Stimulated activated CD4-positive, alpha-beta T cell treated with anti-CD3 and anti-CD28 coated beads, Interleukin-12 subunit alpha, Interleukin-12 subunit beta, amount 100 ng/mL, for 24 hours (primary cell): ENCODE measurements at regions not wholly inside any gene's neighbourhood (a gene's known extent, or its start where the extent isn't known, plus 50 kb on each side); places are given as distances from the start of the nearest gene placed in this dataset.
"Not testable (repeated sequence)": the region's sequence is repeated elsewhere in the genome, so short reads cannot be mapped to it uniquely, and the experiment has no call there.

ENCODE experiments used
- DNase-seq, 2 experiments: peaks; one replicate each; pipeline ENCODE4 v3.0.0-alpha.2; 2020; ENCODE audit warnings: low read depth in 2 of 2

DNA sequence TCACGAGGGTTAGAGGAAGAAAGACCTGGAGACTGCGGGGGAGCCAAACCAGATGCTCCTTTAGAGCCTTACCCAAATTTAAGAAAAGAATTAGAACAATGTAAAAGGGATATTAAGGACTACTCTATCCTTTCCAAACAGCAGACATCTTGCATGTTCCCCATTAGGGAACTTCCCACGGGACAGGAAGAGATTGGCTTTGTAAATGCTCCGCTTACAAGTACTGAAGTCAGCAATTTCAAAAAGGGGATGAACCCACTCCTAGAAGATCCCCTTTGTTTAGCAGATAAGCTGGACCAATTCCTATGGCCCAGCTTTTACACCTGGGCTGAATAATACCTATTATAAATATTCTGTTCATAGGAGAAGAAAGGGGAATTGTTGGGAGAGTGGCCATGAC is 74.2 kb downstream of the APOBEC1 start:
- DNase-seq: no peak

DNA sequence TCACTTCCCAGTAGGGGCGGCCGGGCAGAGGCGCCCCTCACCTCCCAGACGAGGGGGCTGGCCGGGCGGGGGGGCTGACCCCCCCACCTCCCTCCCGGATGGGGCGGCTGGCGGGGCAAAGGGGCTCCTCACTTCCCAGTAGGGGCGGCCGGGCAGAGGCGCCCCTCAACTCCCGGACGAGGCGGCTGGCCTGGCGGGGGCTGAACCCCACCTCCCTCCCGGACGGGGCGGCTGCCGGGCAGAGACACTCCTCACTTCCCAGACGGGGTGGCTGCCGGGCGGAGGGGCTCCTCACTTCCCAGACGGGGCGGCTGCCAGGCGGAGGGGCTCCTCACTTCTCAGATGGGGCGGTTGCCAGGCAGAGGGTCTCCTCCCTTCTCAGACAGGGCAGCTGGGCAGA is 75.6 kb downstream of the APOBEC1 start:
- DNase-seq: not testable (repeated sequence)

- peak in 1 of 2 experiments; percentile 49 for DNase-seq
These were observed 76.9 kb downstream of the APOBEC1 start for GRCh38 chr12:7588742-7589329.

- not testable (repeated sequence) for DNase-seq
These were observed 80.6 kb upstream of the CD163 start for GRCh38 chr12:7584137-7584536.

DNA sequence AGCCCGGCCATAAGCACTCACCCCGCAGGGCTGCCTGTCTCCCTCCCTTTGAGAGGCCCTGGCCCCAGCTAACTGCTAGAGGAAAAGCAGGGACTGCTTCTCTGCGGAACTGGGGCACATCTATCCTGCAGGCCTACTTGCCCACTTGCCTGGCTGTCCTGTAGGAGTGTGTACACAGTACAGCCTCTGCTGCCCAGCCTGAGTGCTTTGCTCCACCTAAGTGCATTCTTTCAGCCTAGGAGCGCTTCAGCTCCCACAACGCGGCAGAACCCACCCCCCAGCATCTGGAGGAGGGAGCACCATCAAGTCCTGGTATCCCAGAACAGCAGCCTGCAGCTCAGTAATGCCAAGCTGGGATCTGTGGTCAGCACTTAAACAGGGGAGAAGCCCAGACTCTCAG is 79.9 kb upstream of the CD163 start:
- DNase-seq: no peak

GRCh38 chr12:7582796-7583195 is 79.2 kb upstream of the CD163 start:
- DNase-seq: no peak

GRCh38 chr12:7581625-7582024 is 78.0 kb upstream of the CD163 start:
- no peak for DNase-seq

- no peak for DNase-seq
These were observed 77.5 kb upstream of the CD163 start for GRCh38 chr12:7581046-7581445.

- no peak for DNase-seq
These were observed 67.7 kb upstream of the CD163 start for GRCh38 chr12:7571257-7571656.

DNA sequence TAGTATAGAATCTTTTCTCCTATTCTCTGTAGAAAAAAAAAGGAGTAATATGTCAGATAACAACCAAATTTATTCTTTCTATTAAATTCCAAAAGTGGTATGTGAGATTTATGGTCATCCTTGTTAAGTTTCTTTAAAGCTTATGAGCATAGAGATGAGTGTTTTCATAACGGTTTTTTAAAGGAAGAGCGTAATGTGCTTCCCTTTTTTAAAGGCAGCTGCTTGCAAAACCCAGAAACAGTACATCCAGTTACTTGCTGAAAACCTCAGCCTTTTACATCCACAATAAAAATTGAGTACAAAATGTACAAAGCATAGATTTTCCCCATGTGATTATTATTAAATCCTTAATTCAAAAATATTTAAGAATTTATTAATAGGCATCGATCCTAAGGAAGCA is 53.6 kb upstream of the CD163 start:
- DNase-seq: no peak

DNA sequence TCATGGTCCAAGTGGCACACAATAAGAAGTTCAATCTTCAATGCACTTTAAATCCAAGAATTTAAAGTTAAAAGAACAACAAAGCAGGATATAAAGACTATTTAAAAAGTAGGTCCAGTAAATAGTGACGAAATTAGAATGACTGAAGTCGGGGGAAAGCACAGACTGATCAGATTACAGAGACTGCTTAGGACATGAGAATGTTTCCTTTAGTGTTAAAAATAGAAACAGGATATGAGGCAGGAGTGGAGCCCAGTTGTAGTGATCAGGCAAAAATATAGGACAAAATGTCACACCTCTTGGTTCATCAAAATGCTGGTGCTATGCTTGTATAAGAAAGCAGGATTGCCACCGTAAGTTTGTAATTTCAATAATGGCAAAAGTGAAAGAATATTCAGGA is 52.2 kb upstream of the CD163 start:
- DNase-seq: no peak

DNA sequence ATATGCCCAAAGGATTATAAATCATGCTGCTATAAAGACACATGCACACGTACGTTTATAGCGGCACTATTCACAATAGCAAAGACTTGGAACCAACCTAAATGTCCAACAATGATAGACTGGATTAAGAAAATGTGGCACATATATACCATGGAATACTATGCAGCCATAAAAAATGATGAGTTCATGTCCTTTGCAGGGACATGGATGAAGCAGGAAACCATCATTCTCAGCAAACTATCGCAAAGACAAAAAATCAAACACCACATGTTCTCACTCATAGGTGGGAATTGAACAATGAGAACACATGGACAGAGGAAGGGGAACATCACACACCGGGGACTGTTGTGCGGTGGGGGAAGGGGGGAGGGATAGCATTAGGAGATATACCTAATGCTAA is 51.3 kb upstream of the CD163 start:
- not testable (repeated sequence) for DNase-seq
